Rectal smooth muscle tissue (tissue), 1 donor: ENCODE measurements at regions not wholly inside any gene's neighbourhood (a gene's known extent, or its start where the extent isn't known, plus 50 kb on each side); places are given as distances from the start of the nearest gene placed in this dataset.

Source experiments
- H3K27ac ChIP-seq: one replicate; pipeline ENCODE4 v1.7.0; 2013; ENCODE audit warnings: low read depth, low read length, inconsistent platforms
- H3K27me3 ChIP-seq: one replicate; pipeline ENCODE4 v1.7.0; 2013; ENCODE audit warnings: low read length; ENCODE audit not compliant: control insufficient read depth, insufficient read depth
- H3K36me3 ChIP-seq: one replicate; pipeline ENCODE4 v1.7.0; 2013; ENCODE audit warnings: low read length; ENCODE audit not compliant: control insufficient read depth, insufficient read depth
- H3K4me1 ChIP-seq: one replicate; pipeline ENCODE4 v1.7.0; 2013; ENCODE audit warnings: low read length; ENCODE audit not compliant: control insufficient read depth, insufficient read depth
- H3K4me3 ChIP-seq: one replicate; pipeline ENCODE4 v1.7.0; 2013; ENCODE audit warnings: low read length
- H3K9ac ChIP-seq: one replicate; pipeline ENCODE4 v1.7.0; 2013; ENCODE audit warnings: low read length

DNA sequence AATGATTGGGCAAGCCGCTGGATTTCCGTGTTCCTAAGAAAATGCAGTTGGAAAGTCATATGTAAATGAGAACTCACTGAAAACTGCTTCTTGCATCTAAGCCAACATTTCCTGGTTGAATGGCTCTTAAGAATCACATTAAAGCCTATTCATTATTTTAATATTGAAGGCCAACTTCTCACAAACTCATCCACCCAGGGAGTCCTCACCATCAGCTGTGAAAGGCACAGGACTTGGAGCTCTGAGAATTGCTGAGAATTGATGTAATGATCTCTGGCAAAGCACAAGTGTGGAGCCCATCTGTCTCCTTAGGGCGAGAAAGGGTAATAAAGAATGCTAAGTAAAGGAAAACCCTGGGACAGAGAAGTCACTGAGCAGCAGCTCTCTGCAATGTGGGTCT lies 55.9 kb upstream of the APCDD1 start:
- no peak overlapping the region for H3K4me3 ChIP-seq
- no peak overlapping the region for H3K27ac ChIP-seq
- no peaks in the 10 kb centered on the region for H3K27me3 ChIP-seq
- H3K9ac ChIP-seq = no peak overlapping the region
- H3K4me1 ChIP-seq = no peaks in the 10 kb centered on the region
- no peaks in the 10 kb centered on the region for H3K36me3 ChIP-seq

- Histone ChIP-seq H3K27ac (no peak overlapping the region), H3K4me1 (no peaks in the 10 kb centered on the region), H3K27me3 (no peaks in the 10 kb centered on the region), H3K36me3 (no peaks in the 10 kb centered on the region), H3K9ac (no peak overlapping the region), H3K4me3 (no peak overlapping the region)
Observed at GRCh38 chr18:10399465-10399864, 55.0 kb upstream of the APCDD1 start.

DNA sequence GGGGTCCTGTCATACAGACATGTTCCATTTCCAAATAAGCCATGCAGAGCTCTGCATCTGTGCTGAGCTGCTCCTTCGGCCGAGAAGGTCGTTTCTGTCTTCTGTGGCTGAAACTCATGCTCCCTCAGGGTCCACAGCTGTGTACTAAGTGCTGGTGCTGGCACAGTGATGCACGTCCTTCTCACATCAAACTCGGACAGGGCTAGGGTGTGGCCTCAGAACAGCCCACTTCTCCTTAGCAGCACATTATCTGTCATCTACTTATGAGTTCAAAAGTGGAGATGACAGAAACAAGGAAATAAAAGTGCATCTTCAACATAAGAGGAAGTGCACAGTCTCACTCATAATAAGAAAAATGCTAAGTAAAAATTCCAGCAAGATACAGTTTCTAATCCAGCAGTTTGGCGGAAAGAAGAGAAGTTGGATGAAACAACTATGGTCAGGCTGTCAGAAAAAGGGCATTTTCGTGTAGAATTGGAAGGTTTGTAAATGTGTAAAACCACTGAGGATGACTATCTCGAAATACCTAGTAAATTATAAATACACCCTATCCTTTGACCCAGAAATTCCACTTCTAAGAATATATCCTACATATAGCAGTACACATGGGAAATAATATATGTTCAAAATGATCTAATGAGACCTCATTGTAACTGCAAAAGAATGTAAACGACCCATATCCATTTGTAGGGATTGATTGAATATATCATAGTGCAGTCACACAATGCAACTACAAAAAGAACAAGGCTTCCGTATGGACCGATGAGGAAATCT lies 53.7 kb upstream of the APCDD1 start:
- H3K27ac ChIP-seq = no peak overlapping the region
- H3K4me1 ChIP-seq = no peaks in the 10 kb centered on the region
- no peaks in the 10 kb centered on the region for H3K36me3 ChIP-seq
- no peaks in the 10 kb centered on the region for H3K27me3 ChIP-seq
- no peak overlapping the region for H3K9ac ChIP-seq
- H3K4me3 ChIP-seq = no peak overlapping the region

DNA sequence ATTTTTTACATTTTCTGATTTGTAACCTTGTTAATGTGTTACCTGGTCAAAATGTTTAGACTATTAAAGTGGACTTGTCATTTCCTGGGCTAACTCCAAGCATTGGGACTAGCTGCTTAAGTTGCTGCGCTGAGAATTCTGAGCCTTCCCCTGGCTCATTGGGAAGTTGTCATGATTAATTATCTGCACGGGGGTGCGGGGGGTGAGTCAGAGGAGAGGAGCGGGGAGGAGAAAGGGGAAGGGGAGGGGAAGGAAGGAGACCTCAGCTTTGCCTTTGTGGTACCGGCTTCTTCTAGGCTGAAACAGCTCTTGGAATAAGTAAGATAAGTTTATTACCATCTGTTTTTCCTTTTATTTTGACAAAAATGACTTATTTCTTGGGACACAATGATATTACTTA lies 52.9 kb upstream of the APCDD1 start:
- no peak overlapping the region for H3K9ac ChIP-seq
- no peak overlapping the region for H3K4me3 ChIP-seq
- H3K27ac ChIP-seq = no peak overlapping the region
- no peaks in the 10 kb centered on the region for H3K27me3 ChIP-seq
- H3K36me3 ChIP-seq = no peaks in the 10 kb centered on the region
- H3K4me1 ChIP-seq = no peaks in the 10 kb centered on the region

DNA sequence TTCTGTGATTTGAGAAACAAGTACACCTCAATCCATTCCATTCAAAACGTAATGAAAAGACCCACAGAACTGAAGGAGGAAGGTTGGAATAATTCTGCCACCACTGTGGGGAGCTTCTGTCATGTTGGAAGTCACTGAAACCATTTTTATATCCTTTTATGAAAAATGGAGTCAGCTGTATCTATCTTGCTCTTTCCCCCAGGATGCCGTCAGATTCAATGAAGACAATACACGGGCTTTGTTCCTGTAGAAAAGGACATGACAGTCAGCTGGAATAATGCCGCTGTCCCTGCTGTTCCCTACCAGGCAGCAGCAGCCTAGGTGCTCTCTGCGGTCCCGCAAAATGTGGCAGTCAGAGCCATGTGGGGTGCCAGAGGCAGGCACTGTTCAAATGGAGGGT lies 52.5 kb upstream of the APCDD1 start:
- H3K9ac ChIP-seq = no peak overlapping the region
- no peaks in the 10 kb centered on the region for H3K36me3 ChIP-seq
- H3K27me3 ChIP-seq = no peaks in the 10 kb centered on the region
- H3K4me3 ChIP-seq = no peak overlapping the region
- no peaks in the 10 kb centered on the region for H3K4me1 ChIP-seq
- H3K27ac ChIP-seq = no peak overlapping the region

GRCh38 chr18:10402871-10403559 lies 51.4 kb upstream of the APCDD1 start:
- Histone ChIP-seq H3K27me3 (no peaks in the 10 kb centered on the region), H3K4me1 (no peaks in the 10 kb centered on the region), H3K9ac (no peak overlapping the region), H3K36me3 (no peaks in the 10 kb centered on the region), H3K4me3 (no peak overlapping the region), H3K27ac (no peak overlapping the region)

- no peak overlapping the region for H3K4me3 ChIP-seq
- H3K27me3 ChIP-seq = no peaks in the 10 kb centered on the region
- no peak overlapping the region for H3K9ac ChIP-seq
- no peaks in the 10 kb centered on the region for H3K36me3 ChIP-seq
- H3K4me1 ChIP-seq = no peaks in the 10 kb centered on the region
- H3K27ac ChIP-seq = no peak overlapping the region
Observed at GRCh38 chr18:10403708-10404107, 50.7 kb upstream of the APCDD1 start.

- H3K36me3 ChIP-seq = no peaks in the 10 kb centered on the region
- no peaks in the 10 kb centered on the region for H3K4me1 ChIP-seq
- no peak overlapping the region for H3K4me3 ChIP-seq
- H3K9ac ChIP-seq = no peak overlapping the region
- no peak overlapping the region for H3K27ac ChIP-seq
- no peaks in the 10 kb centered on the region for H3K27me3 ChIP-seq
Observed at GRCh38 chr18:10404168-10404567, 50.3 kb upstream of the APCDD1 start.
